WTC11 (cell line): ENCODE measurements at regions not wholly inside any gene's neighbourhood (a gene's known extent, or its start where the extent isn't known, plus 50 kb on each side); places are given as distances from the start of the nearest gene placed in this dataset.

Experiments
- ATAC-seq: fragments of 200-7000 bp; cut with Tn5 transposase; 2 replicates; pipeline ENCODE4 v1.10.0; 2021; ENCODE audit warnings: mild to moderate bottlenecking, moderate library complexity
- CTCF ChIA-PET: fragments of 300-600 bp; sonication (Branson Sonifier 250); formaldehyde crosslinking; loops from one replicate; lab custom pipeline; 2021; ENCODE audit warnings: antibody characterized with exemption; lab: Charles Lee
- POLR2A ChIA-PET: fragments of 350-600 bp; sonication (Branson Sonifier 250); formaldehyde crosslinking; loops from one replicate; lab custom pipeline; 2021; ENCODE audit warnings: antibody characterized with exemption; lab: Charles Lee
- DNase-seq: peaks from one replicate; pipeline ENCODE4 v3.0.0; 2021; ENCODE audit warnings: low spot score
- H3K27ac Mint-ChIP-seq: 2 replicates; pipeline ENCODE4 v1.8.0; 2021; ENCODE audit warnings: mixed read lengths
- H3K27me3 Mint-ChIP-seq: 2 replicates; pipeline ENCODE4 v1.8.0; 2021; ENCODE audit warnings: low read depth, mild to moderate bottlenecking, moderate library complexity, mixed read lengths
- H3K36me3 Mint-ChIP-seq: 2 replicates; pipeline ENCODE4 v1.8.0; 2021; ENCODE audit warnings: mixed read lengths
- H3K4me1 Mint-ChIP-seq: 2 replicates; pipeline ENCODE4 v1.8.0; 2022; ENCODE audit warnings: mixed read lengths
- H3K4me3 Mint-ChIP-seq: 2 replicates; pipeline ENCODE4 v1.8.0; 2021; ENCODE audit warnings: mild to moderate bottlenecking, moderate library complexity, mixed read lengths
- H3K9me3 Mint-ChIP-seq: 2 replicates; pipeline ENCODE4 v1.8.0; 2021; ENCODE audit warnings: mixed read lengths
- AFF4 ChIP-seq: sonication (generic); formaldehyde crosslinking; IDR thresholded peaks from 2 replicates; pipeline ENCODE4 v1.8.1; 2023; ENCODE audit warnings: mild to moderate bottlenecking, missing genetic modification reagents, borderline replicate concordance
- CREM ChIP-seq: sonication (generic); formaldehyde crosslinking; IDR thresholded peaks from 2 replicates; pipeline ENCODE4 v1.8.1; 2022; ENCODE audit warnings: mild to moderate bottlenecking, missing genetic modification reagents, moderate library complexity
- E2F4 ChIP-seq: sonication (generic); formaldehyde crosslinking; IDR thresholded peaks from 2 replicates; pipeline ENCODE4 v1.8.1; 2022; ENCODE audit warnings: low read depth, mild to moderate bottlenecking, moderate library complexity, missing genetic modification reagents, borderline replicate concordance
- ESRRA ChIP-seq: sonication (generic); formaldehyde crosslinking; IDR thresholded peaks from 2 replicates; pipeline ENCODE4 v1.8.1; 2022; ENCODE audit warnings: mild to moderate bottlenecking, missing genetic modification reagents, borderline replicate concordance
- FOXP4 ChIP-seq: sonication (generic); formaldehyde crosslinking; IDR thresholded peaks from 2 replicates; pipeline ENCODE4 v1.8.0; 2022; ENCODE audit warnings: mild to moderate bottlenecking, missing genetic modification reagents
- JUN ChIP-seq: sonication (generic); formaldehyde crosslinking; IDR thresholded peaks from 2 replicates; pipeline ENCODE4 v1.8.0; 2023; ENCODE audit warnings: mild to moderate bottlenecking, missing genetic modification reagents
- KAT7 ChIP-seq: sonication (generic); formaldehyde crosslinking; IDR thresholded peaks from 2 replicates; pipeline ENCODE4 v1.8.1; 2023; ENCODE audit warnings: missing genetic modification reagents, mild to moderate bottlenecking, borderline replicate concordance
- MXD4 ChIP-seq: fragments of 250-450 bp; sonication (Bioruptor Pico); IDR thresholded peaks from 2 replicates; pipeline ENCODE4 v1.8.0; 2021; ENCODE audit warnings: mild to moderate bottlenecking, moderate library complexity, borderline replicate concordance
- NR2C2 ChIP-seq: sonication (generic); formaldehyde crosslinking; IDR thresholded peaks from 2 replicates; pipeline ENCODE4 v1.8.0; 2022; ENCODE audit warnings: mild to moderate bottlenecking, missing genetic modification reagents
- RELA ChIP-seq: sonication (generic); formaldehyde crosslinking; IDR thresholded peaks from 2 replicates; pipeline ENCODE4 v1.8.1; 2022; ENCODE audit warnings: missing genetic modification reagents, mild to moderate bottlenecking, borderline replicate concordance
- SMAD4 ChIP-seq: sonication (generic); formaldehyde crosslinking; IDR thresholded peaks from 2 replicates; pipeline ENCODE4 v1.8.0; 2022; ENCODE audit warnings: mild to moderate bottlenecking, missing genetic modification reagents
- TEAD4 ChIP-seq: sonication (generic); formaldehyde crosslinking; IDR thresholded peaks from 2 replicates; pipeline ENCODE4 v1.8.0; 2022; ENCODE audit warnings: mild to moderate bottlenecking, missing genetic modification reagents
- ZMAT4 ChIP-seq: fragments of 250-450 bp; sonication (Bioruptor Pico); IDR thresholded peaks from 2 replicates; pipeline ENCODE4 v1.9.0; 2021; ENCODE audit warnings: mild to moderate bottlenecking
- ZNF396 ChIP-seq: fragments of 250-450 bp; sonication (Bioruptor Pico); IDR thresholded peaks from 2 replicates; pipeline ENCODE4 v1.8.0; 2021; ENCODE audit warnings: mild to moderate bottlenecking, moderate library complexity, borderline replicate concordance
- TF ChIP-seq, protein P1 (sequence below): sonication (generic); formaldehyde crosslinking; IDR thresholded peaks from 2 replicates; pipeline ENCODE4 v1.8.1; 2022; ENCODE audit warnings: missing genetic modification reagents, borderline replicate concordance

- TF ChIP-seq AFF4 (CRISPR knock-in tag) (no peak), SMAD4 (CRISPR knock-in tag) (no peak), ZMAT4 (no peak)
These were observed 131.0 kb downstream of the ANKRD60 start (continued) for GRCh38 chr20:58097429-58097828.

DNA sequence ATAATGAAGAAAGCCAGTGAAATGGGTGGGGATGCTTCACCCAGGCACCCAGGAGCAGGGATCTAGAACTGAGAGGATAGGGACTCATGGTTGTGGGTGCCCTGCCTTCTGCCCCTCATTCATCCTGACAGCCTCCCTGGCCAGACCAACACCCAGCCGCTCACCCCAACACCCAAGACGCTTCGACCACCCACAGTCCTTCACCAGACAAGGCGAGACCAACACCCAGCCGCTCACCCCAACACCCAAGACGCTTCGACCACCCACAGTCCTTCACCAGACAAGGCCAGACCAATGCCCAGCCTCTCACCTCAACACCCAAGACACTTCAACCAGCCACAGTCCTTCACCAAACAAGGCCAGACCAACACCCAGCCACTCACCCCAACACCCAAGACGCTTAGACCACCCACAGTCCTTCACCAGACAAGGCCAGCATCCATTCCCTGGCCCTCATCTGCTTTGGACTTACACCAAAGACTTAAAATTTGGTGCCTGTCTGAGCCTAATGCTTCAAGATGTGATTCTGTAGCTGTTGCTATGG, 131.5 kb downstream of the ANKRD60 start:
- TF ChIP-seq E2F4 (CRISPR knock-in tag) (no peak), RELA (CRISPR knock-in tag) (no peak), ZMAT4 (no peak), JUN (CRISPR knock-in tag) (no peak), CREM (CRISPR knock-in tag) (no peak), ZNF396 (CRISPR knock-in tag) (no peak), KAT7 (no peak), MXD4 (CRISPR knock-in tag) (no peak), FOXP4 (CRISPR knock-in tag) (no peak), NR2C2 (CRISPR knock-in tag) (no peak), TEAD4 (CRISPR knock-in tag) (no peak), ESRRA (no peak)
- TF ChIP-seq, protein P1, sequence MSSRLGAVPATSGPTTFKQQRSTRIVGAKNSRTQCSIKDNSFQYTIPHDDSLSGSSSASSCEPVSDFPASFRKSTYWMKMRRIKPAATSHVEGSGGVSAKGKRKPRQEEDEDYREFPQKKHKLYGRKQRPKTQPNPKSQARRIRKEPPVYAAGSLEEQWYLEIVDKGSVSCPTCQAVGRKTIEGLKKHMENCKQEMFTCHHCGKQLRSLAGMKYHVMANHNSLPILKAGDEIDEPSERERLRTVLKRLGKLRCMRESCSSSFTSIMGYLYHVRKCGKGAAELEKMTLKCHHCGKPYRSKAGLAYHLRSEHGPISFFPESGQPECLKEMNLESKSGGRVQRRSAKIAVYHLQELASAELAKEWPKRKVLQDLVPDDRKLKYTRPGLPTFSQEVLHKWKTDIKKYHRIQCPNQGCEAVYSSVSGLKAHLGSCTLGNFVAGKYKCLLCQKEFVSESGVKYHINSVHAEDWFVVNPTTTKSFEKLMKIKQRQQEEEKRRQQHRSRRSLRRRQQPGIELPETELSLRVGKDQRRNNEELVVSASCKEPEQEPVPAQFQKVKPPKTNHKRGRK (CRISPR knock-in tag): no peak
- TF ChIP-seq, all 79 proteins: peak for 0
- H3K36me3 Mint-ChIP-seq: no peaks in the 10 kb centered on the region
- DNase-seq: no peak
- no peak for ATAC-seq
- no peaks in the 10 kb centered on the region for H3K4me1 Mint-ChIP-seq
- H3K27ac Mint-ChIP-seq: no peak overlapping the region
- ChIA-PET CTCF (no interaction called here), POLR2A (no interaction called here)
- H3K4me3 Mint-ChIP-seq: no peak overlapping the region
- peaks cover 4% of the 10 kb centered on the region; the same call in 1 of the 2 replicates for H3K27me3 Mint-ChIP-seq
- H3K9me3 Mint-ChIP-seq: no peaks in the 10 kb centered on the region
